ENCODE measurements at regions not wholly inside any gene's neighbourhood (a gene's known extent, or its start where the extent isn't known, plus 50 kb on each side); places are given as distances from the start of the nearest gene placed in this dataset.

DNA sequence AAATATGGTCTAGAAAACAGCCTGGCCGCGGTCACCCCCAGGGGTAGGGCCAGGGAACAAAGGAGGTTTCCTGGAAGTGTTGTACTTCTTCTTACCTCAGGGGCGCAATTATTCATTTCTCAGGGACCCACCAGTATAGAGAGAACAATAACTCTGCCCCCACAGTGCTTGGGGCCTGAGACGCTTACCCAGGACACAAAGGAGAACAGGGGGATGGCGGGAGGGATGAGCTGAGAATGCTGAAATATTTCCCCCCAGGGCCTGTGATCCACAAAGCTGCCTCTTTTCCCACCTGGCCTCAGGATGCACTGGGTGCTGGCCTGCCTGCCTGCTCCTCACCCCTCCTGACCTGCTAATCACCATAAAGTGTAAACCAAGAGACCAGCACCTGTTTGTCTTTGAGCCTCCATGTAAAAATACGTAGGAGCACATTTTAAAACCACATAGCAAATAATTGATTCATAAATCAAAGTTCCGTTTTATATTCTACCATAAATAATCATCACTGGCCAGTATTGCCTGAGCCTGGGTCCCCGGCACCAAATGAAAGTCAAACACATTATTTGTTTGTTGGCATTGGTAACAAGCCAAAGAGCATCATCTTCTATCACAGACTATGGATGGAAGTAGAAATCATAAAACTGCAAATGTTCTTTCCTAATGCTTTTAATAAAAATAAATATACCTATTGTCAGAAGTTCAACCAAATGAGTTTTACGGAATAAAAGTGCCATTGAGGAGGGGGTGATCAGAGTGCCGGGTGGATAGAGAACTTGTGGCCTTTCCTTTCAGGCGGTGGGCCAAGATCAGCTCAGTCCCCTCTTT lies 67.3 kb upstream of the RMDN2 start:
- no peaks in the 10 kb centered on the region for H3K4me1 Mint-ChIP-seq (ENCODE audit: low read depth)
- no peaks in the 10 kb centered on the region for H3K9me3 Mint-ChIP-seq
- H3K27me3 Mint-ChIP-seq (ENCODE audit: low read depth), result peaks cover 18% of the 10 kb centered on the region
- H3K36me3 Mint-ChIP-seq (ENCODE audit: low read depth), result no peaks in the 10 kb centered on the region
- H3K27ac Mint-ChIP-seq, result no peak overlapping the region
- no peak overlapping the region for H3K4me3 Mint-ChIP-seq

DNA sequence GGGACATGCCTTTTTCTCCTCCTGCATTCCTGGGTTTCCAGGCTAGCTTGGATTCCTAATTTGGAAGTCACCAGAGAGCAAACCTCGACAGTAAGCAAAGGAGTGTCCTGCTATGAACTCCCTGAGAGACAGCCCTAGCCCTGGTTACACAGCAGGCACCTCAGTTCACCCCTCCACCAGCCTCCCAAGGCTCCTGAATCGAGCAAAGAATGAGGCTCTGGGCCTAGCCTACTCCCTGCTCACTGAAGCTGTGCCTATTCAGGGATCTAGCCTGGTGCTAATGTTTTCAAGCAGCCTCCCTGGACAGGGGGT lies 66.7 kb upstream of the RMDN2 start:
- no peak overlapping the region for H3K27ac Mint-ChIP-seq
- H3K4me3 Mint-ChIP-seq, result no peak overlapping the region
- no peaks in the 10 kb centered on the region for H3K36me3 Mint-ChIP-seq (ENCODE audit: low read depth)
- H3K4me1 Mint-ChIP-seq (ENCODE audit: low read depth), result no peaks in the 10 kb centered on the region
- no peaks in the 10 kb centered on the region for H3K9me3 Mint-ChIP-seq
- peaks cover 22% of the 10 kb centered on the region for H3K27me3 Mint-ChIP-seq (ENCODE audit: low read depth)

- Mint-ChIP-seq H3K4me3 (no peak overlapping the region), H3K9me3 (no peaks in the 10 kb centered on the region), H3K4me1 (ENCODE audit: low read depth) (no peaks in the 10 kb centered on the region), H3K36me3 (ENCODE audit: low read depth) (no peaks in the 10 kb centered on the region), H3K27me3 (ENCODE audit: low read depth) (peaks cover 26% of the 10 kb centered on the region), H3K27ac (no peak overlapping the region)
Observed at GRCh38 chr2:37858725-37859267, 66.3 kb upstream of the RMDN2 start.

- Mint-ChIP-seq H3K27me3 (ENCODE audit: low read depth) (peaks cover 42% of the 10 kb centered on the region), H3K4me1 (ENCODE audit: low read depth) (no peaks in the 10 kb centered on the region), H3K9me3 (no peaks in the 10 kb centered on the region), H3K27ac (no peak overlapping the region), H3K36me3 (ENCODE audit: low read depth) (no peaks in the 10 kb centered on the region), H3K4me3 (no peak overlapping the region)
Observed at GRCh38 chr2:37862620-37863019, 62.5 kb upstream of the RMDN2 start.

- H3K27ac Mint-ChIP-seq, result no peak overlapping the region
- no peaks in the 10 kb centered on the region for H3K4me1 Mint-ChIP-seq (ENCODE audit: low read depth)
- H3K27me3 Mint-ChIP-seq (ENCODE audit: low read depth), result peaks cover 47% of the 10 kb centered on the region
- no peaks in the 10 kb centered on the region for H3K9me3 Mint-ChIP-seq
- H3K36me3 Mint-ChIP-seq (ENCODE audit: low read depth), result no peaks in the 10 kb centered on the region
- no peak overlapping the region for H3K4me3 Mint-ChIP-seq
Observed at GRCh38 chr2:37864217-37864616, 60.9 kb upstream of the RMDN2 start.

- Mint-ChIP-seq H3K27me3 (ENCODE audit: low read depth) (peaks cover 42% of the 10 kb centered on the region), H3K9me3 (no peaks in the 10 kb centered on the region), H3K36me3 (ENCODE audit: low read depth) (no peaks in the 10 kb centered on the region), H3K27ac (no peak overlapping the region), H3K4me1 (ENCODE audit: low read depth) (peaks cover 1% of the 10 kb centered on the region), H3K4me3 (no peak overlapping the region)
Observed at GRCh38 chr2:37865640-37866039, 59.4 kb upstream of the RMDN2 start.

GRCh38 chr2:37866171-37866934 lies 58.7 kb upstream of the RMDN2 start:
- Mint-ChIP-seq H3K36me3 (ENCODE audit: low read depth) (no peaks in the 10 kb centered on the region), H3K4me1 (ENCODE audit: low read depth) (peaks cover 8% of the 10 kb centered on the region), H3K4me3 (no peak overlapping the region), H3K27ac (no peak overlapping the region), H3K27me3 (ENCODE audit: low read depth) (peaks cover 42% of the 10 kb centered on the region), H3K9me3 (no peaks in the 10 kb centered on the region)

- Mint-ChIP-seq H3K4me1 (ENCODE audit: low read depth) (peaks cover 16% of the 10 kb centered on the region), H3K27me3 (ENCODE audit: low read depth) (peaks cover 33% of the 10 kb centered on the region), H3K36me3 (ENCODE audit: low read depth) (no peaks in the 10 kb centered on the region), H3K4me3 (no peak overlapping the region), H3K9me3 (no peaks in the 10 kb centered on the region), H3K27ac (no peak overlapping the region)
Observed at GRCh38 chr2:37867166-37867565, 57.9 kb upstream of the RMDN2 start.

GRCh38 chr2:37868866-37869265 lies 56.2 kb upstream of the RMDN2 start:
- Mint-ChIP-seq H3K36me3 (ENCODE audit: low read depth) (no peaks in the 10 kb centered on the region), H3K27ac (no peak overlapping the region), H3K4me1 (ENCODE audit: low read depth) (peaks cover 25% of the 10 kb centered on the region), H3K27me3 (ENCODE audit: low read depth) (peaks cover 20% of the 10 kb centered on the region), H3K9me3 (no peaks in the 10 kb centered on the region), H3K4me3 (no peak overlapping the region)

DNA sequence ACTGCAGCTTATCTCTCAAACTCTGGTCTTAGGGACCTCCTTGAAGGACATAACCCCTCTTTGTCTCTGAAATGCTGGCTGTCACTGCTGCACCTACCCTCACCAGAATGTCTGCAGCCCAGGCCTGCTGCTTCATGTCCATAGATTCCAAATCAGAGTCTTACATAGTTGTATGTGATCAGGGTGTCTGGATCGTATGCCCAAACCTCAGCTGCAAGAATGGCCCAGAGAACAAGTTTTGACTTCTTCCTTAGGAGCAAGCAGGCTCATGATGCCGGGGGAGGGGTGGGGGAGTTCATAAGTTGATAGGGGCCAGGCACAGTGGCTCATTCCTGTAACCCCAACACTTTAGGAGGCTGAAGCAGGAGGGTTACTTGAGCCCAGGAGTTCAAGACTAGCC lies 55.8 kb upstream of the RMDN2 start:
- Mint-ChIP-seq H3K27me3 (ENCODE audit: low read depth) (peaks cover 17% of the 10 kb centered on the region), H3K4me3 (no peak overlapping the region), H3K9me3 (no peaks in the 10 kb centered on the region), H3K36me3 (ENCODE audit: low read depth) (no peaks in the 10 kb centered on the region), H3K4me1 (ENCODE audit: low read depth) (peaks cover 25% of the 10 kb centered on the region), H3K27ac (no peak overlapping the region)

DNA sequence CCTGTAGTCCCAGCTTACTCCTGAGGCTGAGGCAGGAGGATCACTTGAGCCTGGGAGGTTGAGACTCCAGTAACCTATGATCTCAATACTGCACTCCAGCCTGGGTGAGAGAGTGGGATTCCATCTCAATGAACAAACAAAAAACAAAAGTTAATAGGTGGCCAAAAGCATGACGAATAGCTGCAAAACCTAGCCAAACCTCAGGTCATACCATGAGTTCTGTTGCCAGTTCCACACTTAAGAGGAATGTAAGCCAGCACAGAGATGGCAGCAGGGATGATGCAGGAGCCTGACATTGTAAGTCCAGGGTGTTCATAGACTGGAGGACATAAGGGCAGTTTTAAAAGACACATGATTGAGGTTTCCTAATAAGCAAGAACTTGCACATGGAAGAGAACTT lies 55.3 kb upstream of the RMDN2 start:
- Mint-ChIP-seq H3K4me1 (ENCODE audit: low read depth) (peaks cover 25% of the 10 kb centered on the region), H3K27me3 (ENCODE audit: low read depth) (peaks cover 20% of the 10 kb centered on the region), H3K9me3 (no peaks in the 10 kb centered on the region)

DNA sequence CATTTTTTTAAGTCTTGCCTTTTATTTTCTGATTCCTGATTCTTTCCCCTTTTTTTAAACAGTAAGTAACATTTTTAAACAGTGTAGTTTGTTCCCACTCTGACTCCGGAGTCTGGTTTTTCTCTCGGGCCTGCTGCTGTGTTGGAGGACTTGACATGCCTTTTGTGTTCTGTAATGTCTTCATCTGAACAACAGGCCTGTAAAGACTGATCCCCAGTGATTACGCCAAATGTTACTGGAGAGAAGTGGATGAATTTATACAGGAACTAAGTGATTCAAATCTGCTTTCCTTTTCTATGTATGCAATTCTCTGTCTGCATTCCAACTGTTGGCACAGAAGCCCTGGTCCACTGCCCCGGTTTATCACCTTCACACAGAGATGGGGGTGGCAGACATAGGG lies 54.3 kb upstream of the RMDN2 start:
- H3K4me1 Mint-ChIP-seq (ENCODE audit: low read depth), result peaks cover 25% of the 10 kb centered on the region
- H3K9me3 Mint-ChIP-seq, result no peaks in the 10 kb centered on the region
- peaks cover 17% of the 10 kb centered on the region for H3K27me3 Mint-ChIP-seq (ENCODE audit: low read depth)
- H3K36me3 Mint-ChIP-seq (ENCODE audit: low read depth), result no peaks in the 10 kb centered on the region
- H3K27ac Mint-ChIP-seq, result no peak overlapping the region
- H3K4me3 Mint-ChIP-seq, result no peak overlapping the region

More for the DNA sequence above, 55.3 kb upstream of the RMDN2 start:
- no peak overlapping the region for H3K27ac Mint-ChIP-seq
- H3K4me3 Mint-ChIP-seq, result no peak overlapping the region
- H3K36me3 Mint-ChIP-seq (ENCODE audit: low read depth), result no peaks in the 10 kb centered on the region

- Mint-ChIP-seq H3K9me3 (no peaks in the 10 kb centered on the region), H3K4me1 (ENCODE audit: low read depth) (peaks cover 25% of the 10 kb centered on the region), H3K4me3 (peak overlapping the region; percentile 67), H3K36me3 (ENCODE audit: low read depth) (no peaks in the 10 kb centered on the region), H3K27ac (peak overlapping the region; percentile 85), H3K27me3 (ENCODE audit: low read depth) (peaks cover 12% of the 10 kb centered on the region)
Observed at GRCh38 chr2:37871456-37872191, 53.5 kb upstream of the RMDN2 start.

DNA sequence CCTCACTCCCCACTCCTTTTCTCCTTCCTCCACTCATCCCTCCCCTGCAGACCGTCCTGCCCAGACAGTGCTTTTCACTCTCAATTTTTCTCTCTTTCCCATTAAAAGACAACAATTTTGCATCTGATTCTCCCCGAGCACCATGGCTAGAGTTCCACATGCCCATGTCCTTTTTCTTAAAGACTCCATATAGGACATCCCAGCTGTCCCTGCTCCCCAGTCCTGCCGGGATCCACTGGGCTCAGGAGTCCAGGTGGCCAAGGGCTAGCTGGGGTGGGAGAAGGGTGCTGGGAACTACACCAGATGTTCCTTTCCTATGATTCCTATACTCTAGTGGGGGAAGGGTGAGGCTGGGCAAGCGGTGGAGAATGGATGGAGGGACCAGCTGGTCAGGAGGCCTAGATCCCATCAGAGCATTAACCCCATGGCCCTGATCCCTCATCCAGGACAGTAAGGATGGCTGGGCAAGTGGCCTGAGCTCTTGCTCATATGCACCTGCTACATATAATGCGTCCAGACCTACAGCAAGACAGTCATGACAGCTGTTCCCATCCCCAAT lies 52.8 kb upstream of the RMDN2 start:
- Mint-ChIP-seq H3K27ac (peak overlapping the region; percentile 85), H3K4me1 (ENCODE audit: low read depth) (peaks cover 25% of the 10 kb centered on the region), H3K4me3 (peak overlapping the region; percentile 67), H3K27me3 (ENCODE audit: low read depth) (peaks cover 10% of the 10 kb centered on the region), H3K36me3 (ENCODE audit: low read depth) (no peaks in the 10 kb centered on the region), H3K9me3 (no peaks in the 10 kb centered on the region)

All from T-helper 1 cell treated with Interleukin-12 subunit alpha and Interleukin-12 subunit beta and Interleukin-4 antibody, amounts not matched to agents 30 μg/mL and 1 μg/mL, for 36 hours (primary cell).